GM21360 (cell line): ENCODE measurements at regions not wholly inside any gene's neighbourhood (a gene's known extent, or its start where the extent isn't known, plus 50 kb on each side); places are given as distances from the start of the nearest gene placed in this dataset.

Source experiments
- ATAC-seq: cut with Tn5 transposase; IDR thresholded peaks from one replicate; pipeline ENCODE4 v1.9.1; 2021; ENCODE audit warnings: mild to moderate bottlenecking, moderate library complexity; ENCODE audit not compliant: unreplicated experiment

DNA sequence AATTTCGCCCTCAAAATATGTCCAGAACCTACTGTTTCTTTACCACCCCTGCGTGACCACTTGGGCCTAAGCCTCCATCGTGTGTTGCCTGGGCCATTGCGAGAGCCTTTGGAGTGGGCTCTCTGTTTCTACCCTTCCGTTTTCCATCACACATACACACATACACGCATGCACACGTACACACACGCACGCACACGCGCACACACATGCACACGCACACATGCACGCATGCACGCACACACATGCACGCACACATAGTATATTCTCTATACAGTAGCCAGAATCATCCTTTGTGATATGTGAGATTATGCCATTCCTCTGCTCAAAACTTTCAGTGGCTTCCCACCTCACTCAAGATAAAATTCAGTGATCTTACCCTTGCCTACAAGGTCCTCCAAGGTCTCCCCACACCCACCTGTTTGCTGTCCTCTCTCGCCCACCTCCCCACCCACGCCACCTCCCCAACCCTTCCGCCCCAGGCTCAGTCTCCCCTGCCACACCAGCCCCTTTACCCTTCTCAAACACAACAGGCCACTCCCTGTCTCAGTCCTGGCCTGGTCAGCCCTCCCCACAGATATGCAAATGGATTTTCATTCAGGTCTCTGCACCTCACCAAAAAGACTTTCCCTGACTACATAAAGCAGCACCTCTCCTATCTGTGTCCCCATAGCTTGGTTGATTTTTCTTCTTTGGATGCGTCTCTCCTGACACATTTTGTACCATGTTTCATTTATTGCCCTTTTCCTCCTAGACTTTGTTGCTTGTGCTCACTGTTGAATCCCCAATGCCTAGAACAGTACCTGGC, 559.6 kb downstream of the CD83 start:
- no peak for ATAC-seq

DNA sequence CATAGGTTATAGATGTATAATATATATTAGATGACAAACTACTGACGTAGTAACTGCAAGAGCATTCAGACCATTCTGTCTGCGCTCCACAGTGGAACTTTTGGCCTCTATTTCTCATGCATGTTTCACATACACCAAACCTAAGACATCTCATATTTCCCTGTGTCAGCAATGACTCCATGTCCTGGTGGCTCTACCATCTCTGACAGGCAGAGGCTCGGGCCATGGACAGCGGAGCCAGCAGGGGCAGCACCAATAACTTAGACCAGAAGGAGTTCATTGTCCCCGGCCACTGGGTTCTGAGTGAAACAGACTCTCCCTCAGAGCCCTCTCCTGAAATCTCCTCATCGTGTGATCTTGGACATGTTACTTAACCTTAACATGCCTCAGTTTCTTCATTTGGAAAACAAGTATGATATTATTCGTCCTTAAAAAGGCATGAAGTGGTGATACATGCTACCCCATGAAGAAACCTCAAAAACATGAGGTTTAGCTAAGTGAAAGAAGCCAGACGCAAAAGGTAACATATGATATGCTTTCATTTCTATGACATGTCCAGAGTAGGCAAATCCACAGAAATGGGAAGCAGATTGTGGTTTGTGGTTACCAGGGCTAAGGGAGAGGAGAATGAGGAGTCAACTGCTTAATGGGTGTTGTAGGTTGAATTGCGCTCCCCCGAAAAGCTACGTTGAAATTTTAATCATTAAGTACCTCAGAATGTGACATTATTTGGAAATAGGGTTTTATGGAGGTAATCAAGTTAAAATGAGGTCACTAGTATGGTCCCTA, 564.0 kb upstream of the JARID2 start:
- ATAC-seq: no peak

GRCh38 chr6:14682812-14683211, 563.1 kb upstream of the JARID2 start:
- no peak for ATAC-seq

DNA sequence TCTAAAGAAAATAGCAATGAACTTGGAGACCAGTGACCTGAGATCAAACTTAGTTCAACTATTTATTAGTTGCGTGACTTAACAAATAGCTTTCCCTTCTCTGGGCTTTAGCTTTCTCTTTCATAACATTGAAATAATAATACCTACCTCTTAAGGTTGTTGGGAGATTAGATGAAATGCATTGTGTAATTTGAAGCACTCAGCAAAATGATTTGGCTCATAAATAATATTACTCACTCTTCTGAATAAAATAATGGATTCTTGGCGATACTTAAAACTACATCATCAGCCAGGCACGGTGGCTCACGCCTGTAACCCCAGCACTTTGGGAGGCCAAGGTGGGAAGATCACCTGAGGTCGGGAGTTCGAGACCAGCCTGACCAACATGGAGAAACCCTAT, 556.2 kb upstream of the JARID2 start:
- ATAC-seq: no peak

DNA sequence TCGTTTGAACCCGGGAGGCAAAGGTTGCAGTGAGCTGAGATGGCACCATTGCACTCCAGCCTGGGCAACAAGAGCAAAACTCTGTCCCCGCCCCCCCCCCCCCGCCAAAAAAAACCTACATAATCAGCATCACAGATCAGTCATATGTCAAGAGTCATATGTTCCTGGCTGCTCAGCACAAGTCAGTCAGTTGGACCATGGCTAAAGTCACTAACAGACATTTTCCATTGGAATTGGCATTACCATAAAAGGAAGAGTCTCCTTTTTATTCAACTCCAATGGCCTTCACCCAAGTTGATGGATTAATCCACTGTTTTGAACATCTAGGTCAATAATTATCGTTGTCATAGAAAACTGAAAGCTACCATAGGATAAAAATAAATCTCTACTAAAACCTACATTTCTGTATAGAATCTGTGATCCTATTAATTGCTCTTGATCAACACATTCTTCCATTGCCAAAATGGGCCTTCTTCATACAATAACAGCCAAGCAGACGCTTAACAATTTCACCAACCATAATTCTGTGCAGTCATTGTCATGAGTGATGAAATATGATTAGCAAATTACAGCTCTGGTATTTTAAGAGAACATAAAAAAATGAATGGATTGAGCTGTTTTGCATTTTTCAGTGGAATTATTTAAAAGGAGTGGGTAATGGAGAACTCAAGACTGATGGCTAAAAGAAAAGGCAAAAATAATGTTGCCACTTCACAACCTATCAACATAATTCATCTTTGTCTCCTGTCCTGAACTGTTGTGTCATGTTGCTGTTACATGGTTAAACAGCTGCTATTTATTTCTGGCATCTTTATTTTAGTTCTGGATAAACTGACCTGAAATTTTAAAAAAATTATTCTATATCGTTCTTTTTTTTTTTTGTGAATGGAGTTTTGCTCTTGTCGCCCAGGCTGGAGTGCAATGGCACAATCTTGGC, 555.5 kb upstream of the JARID2 start:
- no peak for ATAC-seq

GRCh38 chr6:14692208-14692607, 553.7 kb upstream of the JARID2 start:
- ATAC-seq: no peak

DNA sequence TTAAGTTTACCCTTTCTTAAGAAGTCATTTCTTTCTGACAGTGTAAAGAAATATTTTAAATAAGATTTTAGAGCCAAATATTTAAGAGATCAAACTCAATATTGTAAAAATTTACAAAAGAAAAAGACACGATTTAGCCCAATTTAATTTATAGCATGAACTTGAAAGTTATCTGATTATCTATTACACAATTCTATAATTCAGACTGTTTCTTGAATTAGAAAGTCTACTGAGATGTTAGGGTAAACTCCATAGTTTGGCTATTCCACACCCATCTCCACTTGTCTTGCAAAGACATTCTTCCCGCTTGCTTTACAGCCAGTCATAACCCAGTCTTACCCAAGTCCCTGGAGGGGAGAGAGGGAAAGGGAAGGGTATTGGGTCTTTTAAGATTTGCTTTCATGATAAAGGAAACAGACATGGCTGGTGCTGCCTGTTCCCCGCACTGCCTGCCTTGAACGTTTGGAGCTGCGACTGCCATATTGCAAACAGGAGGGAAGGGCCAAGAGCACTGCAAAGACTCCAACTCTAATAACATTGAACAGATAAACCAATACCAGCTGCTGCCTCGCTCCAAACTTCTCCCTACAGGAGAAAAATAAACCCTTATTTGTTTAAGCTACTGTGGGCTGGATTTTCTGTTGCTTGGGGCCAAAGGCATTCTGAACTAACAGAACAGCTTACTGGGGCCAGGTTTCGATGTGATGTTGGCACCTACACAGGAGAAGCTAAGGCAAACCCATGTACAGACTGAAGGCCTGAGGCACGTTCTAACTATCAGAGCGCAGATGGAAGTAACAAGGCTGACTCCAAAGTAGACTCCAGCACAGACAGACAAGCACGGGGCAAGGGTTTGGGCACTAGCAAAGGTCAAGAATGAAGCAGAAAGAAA, 552.3 kb upstream of the JARID2 start:
- ATAC-seq: no peak

DNA sequence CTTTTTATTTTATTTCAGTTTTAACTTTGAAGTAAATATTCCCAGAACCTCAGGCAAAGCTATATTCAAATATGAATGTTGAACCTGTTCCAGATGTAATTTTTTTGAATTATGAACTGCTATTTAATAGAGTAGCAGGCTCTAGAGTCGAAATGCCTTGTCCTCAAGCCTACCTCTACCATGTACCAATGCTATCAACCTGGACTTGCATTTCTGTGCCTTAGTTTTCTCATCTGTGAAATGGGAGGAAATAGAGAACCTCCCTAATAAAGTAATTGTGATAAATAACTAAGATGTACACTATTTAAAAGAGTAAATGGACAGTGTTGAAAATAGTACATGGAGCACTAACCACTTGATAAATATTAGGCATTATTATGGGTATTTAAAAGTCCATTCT, 551.6 kb upstream of the JARID2 start:
- ATAC-seq: no peak

- ATAC-seq: no peak
Observed at GRCh38 chr6:14695579-14695978, 550.3 kb upstream of the JARID2 start.

GRCh38 chr6:14696367-14696766, 549.5 kb upstream of the JARID2 start:
- ATAC-seq: no peak

GRCh38 chr6:14697427-14697826, 548.4 kb upstream of the JARID2 start:
- ATAC-seq: no peak

DNA sequence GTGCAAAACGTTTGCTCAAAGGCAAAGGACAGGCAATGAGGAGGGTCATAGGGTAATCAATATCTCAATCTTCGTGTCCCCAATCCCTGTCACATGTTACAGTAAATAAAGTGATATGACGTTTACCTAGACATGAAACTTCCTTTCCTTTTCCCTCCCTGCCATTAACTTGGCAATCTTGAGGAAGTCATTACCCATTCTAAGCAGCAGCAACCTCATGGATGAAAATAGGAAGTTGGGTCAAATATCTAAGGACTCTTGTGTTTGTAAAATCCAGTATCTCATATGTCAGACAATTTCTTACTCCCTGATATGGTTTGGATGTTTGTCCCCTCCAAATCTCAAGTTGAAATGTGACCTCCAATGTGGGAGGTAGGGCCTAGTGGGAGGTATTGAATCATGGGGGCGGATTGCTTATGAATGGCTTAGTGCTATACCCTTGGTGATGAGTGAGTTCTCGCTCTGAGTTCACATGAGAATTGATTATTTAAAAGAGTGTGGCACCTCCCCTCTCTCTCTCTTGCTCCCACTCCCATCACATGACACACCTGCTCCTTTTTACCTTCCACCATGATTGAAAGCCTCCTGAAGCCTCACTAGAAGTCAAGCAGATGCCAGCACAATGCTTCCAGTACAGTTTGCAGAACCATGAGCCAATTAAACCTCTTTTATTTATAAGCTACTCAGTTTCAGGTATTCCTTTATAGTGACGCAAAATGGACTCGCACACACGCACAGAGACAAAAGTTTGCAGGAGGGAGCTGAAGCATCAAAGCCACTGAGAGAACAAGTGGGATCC, 545.9 kb upstream of the JARID2 start:
- ATAC-seq: no peak

GRCh38 chr6:14701946-14702345, 543.9 kb upstream of the JARID2 start:
- ATAC-seq: no peak

- ATAC-seq: no peak
Observed at GRCh38 chr6:14702678-14703077, 543.2 kb upstream of the JARID2 start.

GRCh38 chr6:14703586-14703985, 542.3 kb upstream of the JARID2 start:
- ATAC-seq: no peak

- ATAC-seq: no peak
Observed at GRCh38 chr6:14704383-14705271, 541.2 kb upstream of the JARID2 start.

- no peak for ATAC-seq
Observed at GRCh38 chr6:14705841-14706377, 540.0 kb upstream of the JARID2 start.

- no peak for ATAC-seq
Observed at GRCh38 chr6:14706378-14706929, 539.4 kb upstream of the JARID2 start.
